Aorta (tissue), 5 donors: ENCODE measurements at regions not wholly inside any gene's neighbourhood (a gene's known extent, or its start where the extent isn't known, plus 50 kb on each side); places are given as distances from the start of the nearest gene placed in this dataset.

Experiments
- ATAC-seq: fragments of 200-7000 bp; cut with Tn5 transposase; one replicate; pipeline ENCODE4 v1.9.1; 2022; ENCODE audit warnings: moderate library complexity; ENCODE audit not compliant: low FRiP score
- DNase-seq, 2 donors: peaks; one replicate each; pipeline ENCODE4 v3.0.0-alpha.2; 2020
- H3K27ac ChIP-seq, 2 donors: one replicate each; pipeline ENCODE4 v1.5.1; 2013; ENCODE audit warnings: low read length in 2 of 2, mild to moderate bottlenecking in 2 of 2, moderate library complexity in 2 of 2, control low read depth in 1 of 2, inconsistent platforms in 1 of 2, low read depth in 1 of 2
- H3K27me3 ChIP-seq, 2 donors: one replicate each; pipeline ENCODE4 v1.6.1; 2013; ENCODE audit warnings: control low read depth in 1 of 2, low read length in 1 of 2, mild to moderate bottlenecking in 1 of 2, moderate library complexity in 1 of 2; ENCODE audit not compliant: insufficient read depth in 2 of 2, control insufficient read depth in 1 of 2
- H3K36me3 ChIP-seq, 2 donors: one replicate each; pipeline ENCODE4 v1.6.1; 2013; ENCODE audit warnings: control low read depth in 1 of 2, low read length in 1 of 2, mild to moderate bottlenecking in 1 of 2; ENCODE audit not compliant: insufficient read depth in 2 of 2, control insufficient read depth in 1 of 2
- H3K4me1 ChIP-seq, 2 donors: one replicate each; pipeline ENCODE4 v1.6.1; 2013; ENCODE audit warnings: low read length in 2 of 2, control low read depth in 1 of 2, mild to moderate bottlenecking in 1 of 2, moderate library complexity in 1 of 2; ENCODE audit not compliant: insufficient read depth in 2 of 2, control insufficient read depth in 1 of 2
- H3K4me3 ChIP-seq, 2 donors: one replicate each; pipeline ENCODE4 v1.5.1; 2013; ENCODE audit warnings: low read length in 2 of 2, control low read depth in 1 of 2, mild to moderate bottlenecking in 1 of 2
- H3K9me3 ChIP-seq: one replicate; pipeline ENCODE4 v1.6.1; 2013; ENCODE audit warnings: mild to moderate bottlenecking, low read length; ENCODE audit not compliant: control insufficient read depth
- WGBS, 2 donors: extraction: QIAGEN DNeasy Blood & Tissue Kit; methylation state at CpG; one replicate each; pipeline ENCODE4 v1.1.7; 2013; 5-methylcytosine and 5-hydroxymethylcytosine counted together
- intact Hi-C, 2 donors: fragments of 100-400 bp; cut with DNase I; formaldehyde crosslinking; loops; one replicate each; pipeline versions ENCODE4 v1.14.2 to v1.15.0; 2022
- donor health status: healthy with polysubstance abuse.
- donor health status: Bipolar disorder and iron deficiency.
- donor health status: DM: no; HTN: no; CAD: no.
- donor health status: DM: no; HTN: no; CAD: no.
- donor health status: DM: yes; HTN: yes; CAD: no.

GRCh38 chr10:10519674-10520073 lies 498.0 kb upstream of the CELF2 start:
- Histone ChIP-seq H3K9me3 (no peaks in the 10 kb centered on the region), H3K27ac (no peak overlapping the region), H3K4me1 (peaks cover 0 to 7% of the 10 kb centered on the region in 2 donors), H3K27me3 (no peaks in the 10 kb centered on the region), H3K4me3 (no peak overlapping the region), H3K36me3 (no peaks in the 10 kb centered on the region)
- intact Hi-C loops = no loop called here
- no peak for ATAC-seq
- no peak for DNase-seq
- WGBS, 2 donors = 95 to 96% methylated on average over 3 of the region's 3 CpGs

- intact Hi-C loops = no loop called here
- H3K9me3 ChIP-seq = no peaks in the 10 kb centered on the region
- no peaks in the 10 kb centered on the region for H3K27me3 ChIP-seq
- H3K4me3 ChIP-seq = no peak overlapping the region
- WGBS, 2 donors = 92% methylated on average over 12 of the region's 12 CpGs
- DNase-seq (no peak), ATAC-seq (no peak)
- peaks cover 0 to 3% of the 10 kb centered on the region in 2 donors for H3K4me1 ChIP-seq
- H3K36me3 ChIP-seq = no peaks in the 10 kb centered on the region
- H3K27ac ChIP-seq = no peak overlapping the region
Observed at GRCh38 chr10:10520491-10521385, 496.9 kb upstream of the CELF2 start.

DNA sequence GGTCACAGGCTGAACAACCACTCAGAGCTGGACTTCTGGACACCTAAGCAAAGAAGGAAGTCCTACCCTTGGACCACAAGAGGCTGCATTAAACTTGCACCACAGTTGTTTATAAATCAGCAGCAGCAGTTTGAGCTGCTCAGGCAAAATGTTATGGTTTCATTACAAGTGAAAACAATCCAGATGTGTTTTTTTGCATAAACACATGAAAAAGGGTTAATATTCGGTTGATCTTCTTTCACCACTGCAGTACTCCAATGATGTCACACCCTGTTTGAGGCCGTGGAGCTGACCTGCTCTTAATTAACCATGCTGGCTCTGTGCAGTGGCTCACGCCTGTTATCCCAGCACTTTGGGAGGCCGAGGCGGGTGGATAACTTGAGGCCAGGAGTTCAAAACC lies 490.8 kb upstream of the CELF2 start:
- H3K36me3 ChIP-seq = no peaks in the 10 kb centered on the region
- intact Hi-C loops = no loop called here
- DNase-seq = no peak
- no peak overlapping the region for H3K4me3 ChIP-seq
- 87 to 89% methylated on average over 5 of the region's 5 CpGs for WGBS, 2 donors
- no peak overlapping the region for H3K27ac ChIP-seq
- no peaks in the 10 kb centered on the region for H3K4me1 ChIP-seq
- no peak for ATAC-seq
- no peaks in the 10 kb centered on the region for H3K9me3 ChIP-seq
- no peaks in the 10 kb centered on the region for H3K27me3 ChIP-seq

DNA sequence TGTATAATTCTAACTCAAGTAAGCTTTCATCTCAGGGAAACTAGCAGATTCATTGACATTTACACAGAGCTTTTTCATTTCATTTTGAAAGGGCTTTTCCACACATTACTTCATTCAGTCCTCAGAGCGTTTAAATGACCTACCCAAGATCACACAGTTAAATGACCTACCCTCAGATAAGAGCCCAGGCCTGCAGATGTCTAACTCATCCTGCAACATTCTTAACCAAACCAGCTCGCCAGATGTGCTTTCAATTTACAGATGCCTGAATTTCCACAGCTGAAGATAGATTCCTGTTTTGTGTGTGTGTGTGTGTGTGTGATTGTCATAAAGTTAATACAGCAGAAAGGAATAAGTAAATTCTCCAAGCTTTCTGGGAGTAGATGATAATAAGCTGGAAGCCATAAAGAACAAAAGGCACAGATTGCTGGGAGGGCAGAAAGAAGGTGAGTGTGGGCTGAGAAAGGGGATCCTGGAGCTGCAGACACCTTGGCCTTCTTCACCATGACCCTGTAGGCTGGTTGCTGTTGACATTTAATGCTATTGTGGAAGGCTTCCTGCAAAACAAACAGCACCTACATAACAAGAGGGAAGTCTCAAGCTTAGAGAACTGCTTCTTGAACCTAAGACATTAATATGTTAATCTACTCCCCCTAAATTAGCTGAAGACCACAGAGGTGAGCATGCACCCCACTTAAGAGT lies 489.7 kb upstream of the CELF2 start:
- H3K27me3 ChIP-seq = no peaks in the 10 kb centered on the region
- H3K27ac ChIP-seq = no peak overlapping the region
- 90 to 95% methylated on average over 2 of the region's 2 CpGs for WGBS, 2 donors
- intact Hi-C loops = no loop called here
- H3K4me1 ChIP-seq = no peaks in the 10 kb centered on the region
- no peak overlapping the region for H3K4me3 ChIP-seq
- no peaks in the 10 kb centered on the region for H3K36me3 ChIP-seq
- DNase-seq = no peak
- no peaks in the 10 kb centered on the region for H3K9me3 ChIP-seq
- no peak for ATAC-seq

DNA sequence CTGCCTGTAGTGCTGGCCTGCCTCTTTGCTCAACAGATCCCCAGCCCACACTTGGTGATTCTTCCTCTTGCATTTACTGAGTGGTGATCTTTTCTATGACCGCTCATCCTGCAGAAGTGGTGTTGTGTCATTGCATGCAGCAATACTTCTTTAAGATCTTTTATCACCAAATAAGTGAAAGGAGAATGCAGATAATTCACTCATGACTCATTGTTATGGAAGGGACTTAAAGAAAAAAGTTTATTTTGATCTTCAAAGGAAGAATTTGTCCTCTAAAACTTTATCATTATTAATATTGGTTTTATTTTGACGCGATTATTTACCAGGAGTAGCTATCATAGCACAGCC lies 489.1 kb upstream of the CELF2 start:
- Histone ChIP-seq H3K27ac (no peak overlapping the region), H3K27me3 (no peaks in the 10 kb centered on the region), H3K36me3 (no peaks in the 10 kb centered on the region), H3K4me3 (no peak overlapping the region), H3K4me1 (no peaks in the 10 kb centered on the region), H3K9me3 (no peaks in the 10 kb centered on the region)
- no peak for ATAC-seq
- 86 to 96% methylated on average over 3 of the region's 3 CpGs for whole genome bisulfite sequencing, 2 donors
- no peak for DNase-seq
- intact Hi-C loops = no loop called here

DNA sequence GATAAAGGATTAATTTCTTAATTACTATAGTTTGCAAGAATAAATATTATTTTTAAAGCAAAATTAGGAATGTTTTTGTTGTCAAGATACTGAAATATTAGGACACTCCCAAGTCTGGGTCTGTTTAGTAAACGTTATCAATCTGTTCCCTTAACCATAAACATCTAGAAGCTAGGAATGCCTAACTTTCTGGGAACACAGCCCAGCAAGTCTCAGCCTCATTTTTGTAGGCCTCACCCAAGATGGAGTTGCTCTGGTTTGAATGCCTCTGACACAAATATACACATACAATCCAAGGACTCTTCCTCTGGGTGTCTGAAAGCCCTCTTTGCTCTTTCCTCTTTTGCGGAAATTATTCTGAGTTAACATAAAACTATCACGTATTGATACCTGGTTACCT lies 487.4 kb upstream of the CELF2 start:
- ATAC-seq = no peak

GRCh38 chr10:10532236-10532635 lies 485.4 kb upstream of the CELF2 start:
- DNase-seq = no peak
- no peak for ATAC-seq
- 56 to 74% methylated on average over 1 of the region's 1 CpG for WGBS, 2 donors
- H3K27me3 ChIP-seq = no peaks in the 10 kb centered on the region
- no peak overlapping the region for H3K27ac ChIP-seq
- no peaks in the 10 kb centered on the region for H3K9me3 ChIP-seq
- intact Hi-C loops = no loop called here
- H3K4me3 ChIP-seq = no peak overlapping the region
- no peaks in the 10 kb centered on the region for H3K4me1 ChIP-seq
- H3K36me3 ChIP-seq = no peaks in the 10 kb centered on the region

More for the DNA sequence above, 487.4 kb upstream of the CELF2 start:
- no peaks in the 10 kb centered on the region for H3K27me3 ChIP-seq
- no peak overlapping the region for H3K27ac ChIP-seq
- H3K4me3 ChIP-seq = no peak overlapping the region
- no peak for DNase-seq
- no peaks in the 10 kb centered on the region for H3K4me1 ChIP-seq
- 79 to 85% methylated on average over 3 of the region's 3 CpGs for WGBS, 2 donors
- no peaks in the 10 kb centered on the region for H3K36me3 ChIP-seq
- H3K9me3 ChIP-seq = no peaks in the 10 kb centered on the region
- intact Hi-C loops = no loop called here

GRCh38 chr10:10532826-10533225 lies 484.8 kb upstream of the CELF2 start:
- ATAC-seq (no peak), DNase-seq (no peak)
- intact Hi-C loops = no loop called here
- 87 to 94% methylated on average over 2 of the region's 2 CpGs for WGBS, 2 donors
- Histone ChIP-seq H3K27me3 (no peaks in the 10 kb centered on the region), H3K9me3 (no peaks in the 10 kb centered on the region), H3K4me3 (no peak overlapping the region), H3K27ac (no peak overlapping the region), H3K4me1 (no peaks in the 10 kb centered on the region), H3K36me3 (no peaks in the 10 kb centered on the region)

DNA sequence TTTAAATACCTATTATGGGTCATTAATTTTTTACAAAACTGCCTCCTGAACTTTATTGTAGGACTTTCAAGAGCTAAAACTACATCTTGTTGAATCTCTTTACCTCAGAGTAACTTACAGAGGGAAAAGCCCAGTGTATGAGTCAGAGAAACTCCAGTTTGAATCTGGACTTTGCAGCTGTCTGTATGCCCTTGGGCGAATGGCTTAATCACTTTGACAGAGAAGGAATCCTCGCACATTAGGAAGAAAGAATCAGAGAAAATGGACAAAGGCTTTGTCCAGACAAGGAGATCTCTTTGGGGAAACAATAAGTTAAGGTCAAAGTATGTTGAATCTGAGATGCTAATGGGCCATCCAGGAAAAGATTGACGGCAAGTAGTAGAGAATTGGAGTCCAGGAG lies 484.2 kb upstream of the CELF2 start:
- DNase-seq (no peak), ATAC-seq (no peak)
- no peaks in the 10 kb centered on the region for H3K4me1 ChIP-seq
- no peak overlapping the region for H3K4me3 ChIP-seq
- no peak overlapping the region for H3K27ac ChIP-seq
- no peaks in the 10 kb centered on the region for H3K27me3 ChIP-seq
- H3K36me3 ChIP-seq = no peaks in the 10 kb centered on the region
- WGBS, 2 donors = 95 to 96% methylated on average over 3 of the region's 3 CpGs
- H3K9me3 ChIP-seq = peaks cover 2% of the 10 kb centered on the region
- intact Hi-C loops = no loop called here
